WTC11 (cell line): ENCODE measurements at regions not wholly inside any gene's neighbourhood (a gene's known extent, or its start where the extent isn't known, plus 50 kb on each side); places are given as distances from the start of the nearest gene placed in this dataset.

Experiments
- ATF2 ChIP-seq: sonication (generic); formaldehyde crosslinking; IDR thresholded peaks from 2 replicates; pipeline ENCODE4 v1.8.1; 2022; ENCODE audit warnings: low read depth, missing genetic modification reagents, borderline replicate concordance
- ATF3 ChIP-seq: sonication (generic); formaldehyde crosslinking; conservative IDR thresholded peaks from 2 replicates; pipeline ENCODE4 v1.8.1; 2022; ENCODE audit warnings: mild to moderate bottlenecking, missing genetic modification reagents
- FOXK1 ChIP-seq: sonication (generic); formaldehyde crosslinking; IDR thresholded peaks from 2 replicates; pipeline ENCODE4 v1.8.0; 2022; ENCODE audit warnings: mild to moderate bottlenecking, moderate library complexity, missing genetic modification reagents
- GTF2I ChIP-seq: fragments of 250-450 bp; sonication (Bioruptor Pico); conservative IDR thresholded peaks from 2 replicates; pipeline ENCODE4 v1.4.0; 2021; ENCODE audit warnings: mild to moderate bottlenecking
- MLX ChIP-seq: sonication (generic); formaldehyde crosslinking; IDR thresholded peaks from 2 replicates; pipeline ENCODE4 v1.8.1; 2023; ENCODE audit warnings: mild to moderate bottlenecking, missing genetic modification reagents, moderate library complexity
- MXD4 ChIP-seq: fragments of 250-450 bp; sonication (Bioruptor Pico); IDR thresholded peaks from 2 replicates; pipeline ENCODE4 v1.8.0; 2021; ENCODE audit warnings: mild to moderate bottlenecking, moderate library complexity, borderline replicate concordance
- PRDM15 ChIP-seq: sonication (generic); formaldehyde crosslinking; IDR thresholded peaks from 2 replicates; pipeline ENCODE4 v1.8.0; 2022; ENCODE audit warnings: missing genetic modification reagents
- SOX15 ChIP-seq: fragments of 250-450 bp; sonication (Bioruptor Pico); IDR thresholded peaks from 2 replicates; pipeline ENCODE4 v1.9.0; 2021; ENCODE audit warnings: mild to moderate bottlenecking
- SP1 ChIP-seq: sonication (generic); formaldehyde crosslinking; conservative IDR thresholded peaks from 2 replicates; pipeline ENCODE4 v1.8.1; 2022; ENCODE audit warnings: missing genetic modification reagents
- ZBTB43 ChIP-seq: sonication (generic); formaldehyde crosslinking; IDR thresholded peaks from 2 replicates; pipeline ENCODE4 v1.8.1; 2023; ENCODE audit warnings: mild to moderate bottlenecking, missing genetic modification reagents
- TF ChIP-seq, protein P1 (sequence below): fragments of 200-600 bp; IDR thresholded peaks from 2 replicates; pipeline ENCODE4 v1.8.0; 2022; ENCODE audit warnings: antibody characterized with exemption
- TF ChIP-seq, protein P2 (sequence below): sonication (generic); formaldehyde crosslinking; IDR thresholded peaks from 2 replicates; pipeline ENCODE4 v1.8.1; 2022; ENCODE audit warnings: low read depth, mild to moderate bottlenecking, moderate library complexity, missing genetic modification reagents, borderline replicate concordance
- TF ChIP-seq, protein P3 (sequence below): sonication (generic); formaldehyde crosslinking; IDR thresholded peaks from 2 replicates; pipeline ENCODE4 v1.8.0; 2023; ENCODE audit warnings: missing genetic modification reagents
- TF ChIP-seq, protein P4 (sequence below): sonication (generic); formaldehyde crosslinking; IDR thresholded peaks from 2 replicates; pipeline ENCODE4 v1.8.0; 2022; ENCODE audit warnings: mild to moderate bottlenecking, missing genetic modification reagents

- TF ChIP-seq, protein P1, sequence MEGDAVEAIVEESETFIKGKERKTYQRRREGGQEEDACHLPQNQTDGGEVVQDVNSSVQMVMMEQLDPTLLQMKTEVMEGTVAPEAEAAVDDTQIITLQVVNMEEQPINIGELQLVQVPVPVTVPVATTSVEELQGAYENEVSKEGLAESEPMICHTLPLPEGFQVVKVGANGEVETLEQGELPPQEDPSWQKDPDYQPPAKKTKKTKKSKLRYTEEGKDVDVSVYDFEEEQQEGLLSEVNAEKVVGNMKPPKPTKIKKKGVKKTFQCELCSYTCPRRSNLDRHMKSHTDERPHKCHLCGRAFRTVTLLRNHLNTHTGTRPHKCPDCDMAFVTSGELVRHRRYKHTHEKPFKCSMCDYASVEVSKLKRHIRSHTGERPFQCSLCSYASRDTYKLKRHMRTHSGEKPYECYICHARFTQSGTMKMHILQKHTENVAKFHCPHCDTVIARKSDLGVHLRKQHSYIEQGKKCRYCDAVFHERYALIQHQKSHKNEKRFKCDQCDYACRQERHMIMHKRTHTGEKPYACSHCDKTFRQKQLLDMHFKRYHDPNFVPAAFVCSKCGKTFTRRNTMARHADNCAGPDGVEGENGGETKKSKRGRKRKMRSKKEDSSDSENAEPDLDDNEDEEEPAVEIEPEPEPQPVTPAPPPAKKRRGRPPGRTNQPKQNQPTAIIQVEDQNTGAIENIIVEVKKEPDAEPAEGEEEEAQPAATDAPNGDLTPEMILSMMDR, result no peak
- TF ChIP-seq ATF2 (CRISPR knock-in tag), result no peak
- no peak for TF ChIP-seq MXD4 (CRISPR knock-in tag)
- TF ChIP-seq ZBTB43, result no peak
- TF ChIP-seq SOX15 (CRISPR knock-in tag), result no peak
- no peak for TF ChIP-seq SP1
- TF ChIP-seq, protein P2, sequence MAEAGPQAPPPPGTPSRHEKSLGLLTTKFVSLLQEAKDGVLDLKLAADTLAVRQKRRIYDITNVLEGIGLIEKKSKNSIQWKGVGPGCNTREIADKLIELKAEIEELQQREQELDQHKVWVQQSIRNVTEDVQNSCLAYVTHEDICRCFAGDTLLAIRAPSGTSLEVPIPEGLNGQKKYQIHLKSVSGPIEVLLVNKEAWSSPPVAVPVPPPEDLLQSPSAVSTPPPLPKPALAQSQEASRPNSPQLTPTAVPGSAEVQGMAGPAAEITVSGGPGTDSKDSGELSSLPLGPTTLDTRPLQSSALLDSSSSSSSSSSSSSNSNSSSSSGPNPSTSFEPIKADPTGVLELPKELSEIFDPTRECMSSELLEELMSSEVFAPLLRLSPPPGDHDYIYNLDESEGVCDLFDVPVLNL (CRISPR knock-in tag), result no peak
- TF ChIP-seq MLX, result no peak
- TF ChIP-seq FOXK1 (CRISPR knock-in tag), result no peak
- TF ChIP-seq, protein P3, sequence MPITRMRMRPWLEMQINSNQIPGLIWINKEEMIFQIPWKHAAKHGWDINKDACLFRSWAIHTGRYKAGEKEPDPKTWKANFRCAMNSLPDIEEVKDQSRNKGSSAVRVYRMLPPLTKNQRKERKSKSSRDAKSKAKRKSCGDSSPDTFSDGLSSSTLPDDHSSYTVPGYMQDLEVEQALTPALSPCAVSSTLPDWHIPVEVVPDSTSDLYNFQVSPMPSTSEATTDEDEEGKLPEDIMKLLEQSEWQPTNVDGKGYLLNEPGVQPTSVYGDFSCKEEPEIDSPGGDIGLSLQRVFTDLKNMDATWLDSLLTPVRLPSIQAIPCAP (CRISPR knock-in tag), result no peak
- no peak for TF ChIP-seq GTF2I (CRISPR knock-in tag)
- TF ChIP-seq, protein P4, sequence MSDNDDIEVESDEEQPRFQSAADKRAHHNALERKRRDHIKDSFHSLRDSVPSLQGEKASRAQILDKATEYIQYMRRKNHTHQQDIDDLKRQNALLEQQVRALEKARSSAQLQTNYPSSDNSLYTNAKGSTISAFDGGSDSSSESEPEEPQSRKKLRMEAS (CRISPR knock-in tag), result no peak
- TF ChIP-seq PRDM15 (CRISPR knock-in tag), result no peak
- TF ChIP-seq ATF3 (CRISPR knock-in tag), result no peak
Measured at GRCh38 chr2:226174390-226174789, 625.2 kb downstream of the IRS1 start.
